HG02798 (cell line): ENCODE measurements at regions not wholly inside any gene's neighbourhood (a gene's known extent, or its start where the extent isn't known, plus 50 kb on each side); places are given as distances from the start of the nearest gene placed in this dataset.

Source experiments
- ATAC-seq: cut with Tn5 transposase; IDR thresholded peaks from one replicate; pipeline ENCODE4 v1.9.1; 2021; ENCODE audit warnings: mild to moderate bottlenecking; ENCODE audit not compliant: unreplicated experiment, poor library complexity

DNA sequence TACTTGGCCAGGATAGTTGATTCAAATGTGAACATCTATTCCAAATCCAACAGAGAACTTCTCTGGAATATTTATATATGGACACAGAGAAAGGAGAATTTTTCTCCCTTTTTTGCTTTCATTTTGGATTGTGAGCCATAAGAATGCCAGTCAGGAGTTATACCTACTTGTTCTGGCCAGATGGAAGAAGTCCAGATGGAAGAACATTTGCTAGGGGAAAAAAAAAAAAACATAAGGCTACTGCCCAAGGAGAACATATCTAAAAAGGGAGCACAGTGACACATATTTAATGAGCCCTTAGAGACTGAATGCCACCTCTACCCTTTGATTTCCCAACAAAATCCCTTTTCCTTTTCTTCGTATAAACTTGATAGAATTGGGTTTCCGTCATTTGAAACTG is 61.7 kb upstream of the PPP2R2B start:
- ATAC-seq: no peak

- no peak for ATAC-seq
Observed at GRCh38 chr5:146944019-146944418, 65.5 kb upstream of the PPP2R2B start.

DNA sequence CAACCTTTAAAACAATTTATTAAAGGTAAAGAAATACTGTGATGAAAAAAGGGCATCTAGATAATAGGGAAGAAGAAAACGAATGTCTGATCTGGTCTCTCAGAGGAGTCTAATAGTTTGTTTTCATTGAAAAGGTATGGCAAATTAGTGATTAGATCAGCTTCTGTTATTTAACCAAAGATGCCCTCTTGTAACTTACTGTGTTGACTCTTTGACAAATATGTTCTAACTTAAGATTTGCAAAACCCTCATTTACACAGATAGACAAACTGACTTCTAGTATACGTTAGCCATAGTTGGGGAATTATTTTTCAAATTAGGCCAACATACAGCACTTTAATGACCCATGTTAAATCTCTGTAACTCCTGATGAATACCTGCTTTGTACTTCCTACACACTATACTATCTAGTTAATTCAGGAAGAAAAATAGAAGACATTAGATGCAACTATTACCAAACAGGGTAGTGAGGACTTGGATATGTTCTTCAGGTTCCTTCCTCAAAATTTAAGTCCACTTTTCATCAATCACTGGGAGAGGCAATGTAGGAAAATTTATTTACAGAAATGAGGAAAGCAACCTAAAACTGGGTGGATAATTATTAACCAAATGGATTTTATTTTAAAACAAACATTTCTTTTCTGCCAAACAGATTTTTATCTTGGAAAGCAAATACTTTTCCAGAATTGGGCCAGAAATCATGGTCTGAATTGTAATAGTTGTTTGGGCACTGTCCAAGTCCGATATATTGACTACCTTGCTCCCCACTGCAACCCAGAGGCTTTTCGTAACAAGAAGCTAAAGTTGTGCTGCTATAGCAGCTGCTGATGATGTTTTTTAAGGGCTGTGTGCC is 66.4 kb upstream of the PPP2R2B start:
- ATAC-seq: no peak

GRCh38 chr5:146945617-146946084 is 67.1 kb upstream of the PPP2R2B start:
- no peak for ATAC-seq

GRCh38 chr5:146947181-146947941 is 68.8 kb upstream of the PPP2R2B start:
- ATAC-seq: no peak

GRCh38 chr5:146948666-146949065 is 70.1 kb upstream of the PPP2R2B start:
- ATAC-seq: no peak

DNA sequence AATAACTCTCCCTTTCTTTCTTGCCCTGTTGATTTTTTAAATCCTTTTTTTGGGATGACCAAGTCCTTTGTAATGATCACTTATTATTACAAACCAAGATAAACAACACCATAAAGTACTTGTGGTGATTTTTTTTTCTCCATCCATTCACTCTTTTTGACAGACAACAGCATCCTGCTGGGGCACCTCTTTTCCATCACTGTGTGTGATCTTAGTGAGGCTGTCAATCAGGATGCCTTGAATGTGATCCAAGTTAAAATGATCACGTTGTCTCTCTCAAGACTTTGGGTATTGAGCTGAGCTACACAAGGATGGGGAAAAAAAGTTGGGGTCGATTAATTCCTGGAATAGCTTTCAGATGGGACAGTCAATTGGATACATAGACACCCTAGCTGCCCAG is 73.6 kb upstream of the PPP2R2B start:
- ATAC-seq: no peak

DNA sequence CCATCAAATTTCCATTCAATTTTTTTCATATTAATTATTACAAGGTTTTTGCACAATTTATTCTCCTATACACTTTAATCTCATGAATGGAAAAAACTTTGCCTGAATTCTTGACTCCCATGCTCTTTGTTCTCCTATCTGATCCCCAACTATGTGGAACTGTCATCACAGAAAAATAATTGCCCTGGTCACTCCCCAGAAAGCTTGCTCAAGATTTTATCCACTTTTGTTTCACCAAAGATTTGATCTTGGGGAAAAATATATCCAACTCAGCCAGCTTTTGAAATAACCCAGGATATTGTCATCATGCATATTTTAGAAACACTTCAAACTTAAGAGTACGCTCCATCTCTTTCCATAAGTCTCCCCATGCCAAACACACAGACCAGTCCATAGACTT is 77.7 kb upstream of the PPP2R2B start:
- no peak for ATAC-seq

- no peak for ATAC-seq
Observed at GRCh38 chr5:146959360-146959759, 80.8 kb upstream of the PPP2R2B start.

DNA sequence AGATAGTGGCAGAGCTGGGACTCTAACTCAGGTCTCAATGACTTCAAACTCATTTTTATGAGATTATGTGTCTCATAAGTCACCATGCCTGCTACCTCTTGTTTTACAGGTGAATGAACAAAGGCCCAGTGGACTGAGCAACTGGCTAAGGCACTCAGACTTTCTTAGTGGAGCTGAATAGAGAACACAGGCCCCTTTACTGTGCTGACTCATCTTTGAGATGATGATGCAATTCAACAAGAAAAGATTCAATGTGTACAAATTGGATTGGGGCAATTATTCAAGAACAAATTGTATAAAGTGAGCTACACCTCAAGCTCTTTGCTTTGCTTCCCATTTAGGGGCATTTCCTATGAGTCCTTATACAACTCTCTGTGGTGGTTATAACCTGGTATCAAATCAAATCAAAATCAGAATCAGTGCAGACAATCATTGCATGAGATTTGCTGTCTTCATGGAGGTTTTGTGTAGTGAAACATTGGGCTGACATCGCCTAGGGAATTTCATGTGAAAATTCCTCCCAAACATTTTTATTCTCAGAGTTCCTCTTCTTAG is 84.3 kb upstream of the PPP2R2B start:
- no peak for ATAC-seq

GRCh38 chr5:146965761-146966659 is 87.5 kb upstream of the PPP2R2B start:
- peak; percentile 98 for ATAC-seq

DNA sequence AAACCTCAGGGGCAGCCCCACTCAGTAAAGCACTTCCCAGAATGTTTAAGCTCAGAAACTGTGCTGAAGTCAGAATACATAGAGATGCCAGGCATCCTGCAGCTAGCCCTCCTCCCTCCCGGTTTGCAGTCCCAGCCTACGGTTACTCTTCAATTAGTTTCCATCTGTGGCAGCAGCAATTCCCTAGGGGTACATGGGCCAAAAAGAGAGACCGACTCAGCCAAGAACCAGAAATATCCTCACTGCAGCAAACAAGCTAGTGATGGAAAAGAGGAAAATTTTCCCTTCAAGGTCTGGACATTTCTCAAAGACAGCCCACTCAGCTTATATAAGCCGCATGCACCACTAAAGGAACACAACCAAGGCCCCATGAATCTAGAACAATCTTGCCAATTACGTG is 89.1 kb upstream of the PPP2R2B start:
- no peak for ATAC-seq

DNA sequence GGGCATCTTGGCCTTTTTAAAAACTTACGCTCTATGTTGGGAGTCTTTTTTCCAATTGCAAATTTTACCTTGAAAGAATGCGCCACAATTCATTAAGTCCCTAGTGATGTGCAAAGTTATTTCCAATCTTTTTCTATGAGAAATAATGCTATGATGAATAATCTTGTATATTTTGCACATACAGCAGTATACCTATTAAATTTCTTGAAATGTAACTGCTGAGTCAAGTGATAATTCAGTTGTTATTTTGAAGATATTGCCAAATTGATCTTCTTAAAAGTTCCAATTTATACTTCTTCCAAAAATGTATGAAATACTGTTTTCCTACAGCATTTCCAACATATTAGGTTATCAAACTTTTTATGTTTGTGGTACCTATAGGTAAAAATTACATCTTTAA is 92.8 kb upstream of the PPP2R2B start:
- ATAC-seq: no peak

DNA sequence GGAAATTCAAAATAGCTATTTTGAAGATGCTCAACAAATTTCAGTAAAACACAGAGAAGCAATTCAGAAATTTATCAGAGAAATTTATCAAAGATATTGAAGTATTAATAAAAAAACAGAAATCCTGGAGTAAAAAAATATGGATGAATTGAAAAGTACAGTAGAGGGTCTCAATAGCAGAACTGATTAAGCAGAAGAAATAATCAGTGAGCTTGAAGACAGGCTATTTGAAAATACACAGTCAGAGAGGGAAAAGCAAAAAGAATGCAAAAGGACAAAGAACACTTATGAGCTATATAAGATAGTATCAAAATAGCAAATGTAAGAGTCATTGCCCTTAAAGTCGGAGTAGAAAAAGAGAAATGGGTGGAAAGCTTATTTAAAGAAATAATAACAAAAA is 107.9 kb upstream of the PPP2R2B start:
- no peak for ATAC-seq

- no peak for ATAC-seq
Observed at GRCh38 chr5:146993876-146994530, 115.4 kb upstream of the PPP2R2B start.

DNA sequence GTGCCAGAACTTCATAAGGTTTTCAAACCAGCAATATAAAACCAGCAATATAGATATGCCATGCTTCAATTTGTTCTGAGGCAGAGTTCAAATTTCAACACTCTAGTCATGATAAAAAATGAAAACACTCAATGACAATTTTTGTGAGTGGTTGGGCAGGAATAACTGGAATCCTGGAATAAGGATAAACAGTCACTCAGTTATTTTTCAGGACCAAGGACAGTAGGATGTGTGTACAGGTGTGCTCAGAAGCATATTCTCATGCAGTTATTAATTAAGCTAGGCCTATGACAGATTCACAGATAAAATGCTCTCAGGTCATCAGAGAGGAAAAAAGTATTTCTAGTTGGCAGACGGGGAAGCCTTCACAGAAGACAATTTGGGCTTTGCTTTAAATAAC is 117.3 kb upstream of the PPP2R2B start:
- ATAC-seq: no peak

DNA sequence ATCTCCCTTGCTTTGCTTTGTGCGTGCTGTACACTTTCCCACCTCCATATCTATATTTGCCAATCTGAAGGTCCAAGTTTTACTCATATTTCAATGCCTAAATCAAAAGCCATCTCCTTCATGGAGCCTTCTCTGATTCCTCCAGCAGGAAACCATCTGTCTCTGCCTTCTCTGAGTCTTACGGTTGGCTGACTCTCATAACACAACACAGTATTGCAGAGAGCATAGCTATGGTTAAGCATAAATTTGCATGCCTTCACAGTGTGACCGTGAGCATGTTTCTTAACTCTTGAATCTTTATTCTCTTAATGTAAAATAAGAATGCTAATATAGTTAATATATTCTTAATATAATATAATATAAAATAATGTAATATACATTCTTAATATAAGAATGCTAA is 136.8 kb upstream of the PPP2R2B start:
- no peak for ATAC-seq

DNA sequence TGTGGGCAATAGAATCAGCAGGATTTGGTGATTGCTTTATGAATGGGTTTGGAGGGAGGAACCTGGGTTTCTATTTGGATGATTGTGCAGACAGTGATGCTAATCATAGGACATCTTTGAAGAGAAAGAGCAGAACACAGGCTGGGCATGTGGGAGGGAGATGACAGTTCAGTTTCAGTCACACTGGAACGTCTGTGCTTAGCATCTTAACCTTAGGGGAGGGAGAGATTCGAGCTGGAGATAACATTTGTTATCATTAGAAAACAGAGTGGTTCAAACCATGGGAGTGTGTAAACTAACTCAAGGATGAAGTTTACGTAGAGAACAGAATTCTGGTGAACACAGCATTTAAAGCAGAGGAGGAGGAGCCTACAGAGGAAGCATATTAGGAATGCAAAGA is 138.6 kb upstream of the PPP2R2B start:
- ATAC-seq: no peak

DNA sequence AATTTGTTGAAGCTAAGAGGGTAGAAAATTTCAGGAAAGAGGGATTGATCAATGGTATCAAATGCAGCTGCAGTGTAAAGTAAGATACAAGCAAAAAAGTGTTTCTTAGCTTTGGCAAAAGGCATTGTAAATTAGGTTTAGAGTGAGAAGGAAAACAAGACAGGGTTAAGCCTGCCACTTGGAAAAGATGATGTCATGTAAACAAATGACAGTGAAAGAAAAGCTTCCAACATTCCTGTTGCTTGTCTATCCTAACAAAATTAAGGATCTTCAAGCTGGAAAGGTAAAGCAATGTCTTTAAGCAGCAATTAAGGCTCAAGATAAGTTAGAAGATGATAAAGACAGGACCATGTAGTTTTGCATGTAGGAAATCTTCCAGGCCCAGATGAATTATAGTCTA is 139.1 kb upstream of the PPP2R2B start:
- ATAC-seq: no peak

DNA sequence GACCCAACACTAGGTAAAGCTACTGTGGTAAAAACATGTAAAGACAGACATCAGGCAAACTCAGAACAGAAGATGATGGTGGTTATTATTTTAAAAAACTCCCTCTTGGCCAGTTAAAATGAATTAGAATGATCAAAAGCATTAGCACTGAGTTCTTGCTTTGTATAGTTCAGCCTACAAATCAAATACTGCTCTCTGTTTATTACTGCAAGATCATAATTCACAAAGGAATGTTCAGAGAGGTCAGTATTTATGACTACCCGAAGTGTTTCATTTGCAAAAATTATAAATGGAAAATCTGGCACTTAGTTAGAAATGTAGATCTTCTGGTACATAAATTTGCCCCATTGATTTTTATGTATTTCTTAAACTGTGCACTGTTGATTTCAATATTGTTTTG is 140.3 kb upstream of the PPP2R2B start:
- no peak for ATAC-seq
